ENCODE measurements at regions not wholly inside any gene's neighbourhood (a gene's known extent, or its start where the extent isn't known, plus 50 kb on each side); places are given as distances from the start of the nearest gene placed in this dataset.

DNA sequence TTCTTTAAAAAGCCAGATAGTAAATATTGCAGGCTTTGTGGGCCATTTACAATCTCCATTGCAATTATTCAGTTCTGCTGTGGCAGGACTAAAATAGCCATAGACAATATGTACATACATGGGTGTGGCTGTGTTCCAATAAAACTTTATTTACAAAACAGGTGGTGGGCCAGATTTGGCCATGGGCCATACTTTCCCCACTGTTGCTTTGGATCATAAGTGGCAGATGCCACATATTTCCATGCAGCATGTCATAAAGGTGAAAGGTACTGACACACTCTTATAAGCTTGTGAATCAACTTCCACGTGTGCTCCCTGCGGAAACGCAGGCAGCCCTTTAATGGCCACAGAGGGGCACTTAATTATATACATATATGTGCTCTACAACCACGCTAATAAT is 244.4 kb upstream of the FOXN3 start:
- TF ChIP-seq CTCF (IDR thresholded peaks at IDR 0.05; ENCODE audit: low read depth, low read length, poor library complexity, severe bottlenecking) = no peak
- TF ChIP-seq EZH2phosphoT487 (IDR thresholded peaks at IDR 0.05; ENCODE audit: borderline replicate concordance, low read length) = no peak

Data from DOHH2 (cell line).